GM20000 (cell line): ENCODE measurements at regions not wholly inside any gene's neighbourhood (a gene's known extent, or its start where the extent isn't known, plus 50 kb on each side); places are given as distances from the start of the nearest gene placed in this dataset.

Source experiments
- DNase-seq: peaks from one replicate; pipeline ENCODE4 v3.0.0; 2012; ENCODE audit warnings: low spot score
- TF ChIP-seq, protein P1 (sequence below): IDR thresholded peaks from 2 replicates; pipeline ENCODE4 v1.5.1; 2012; ENCODE audit warnings: mild to moderate bottlenecking, control low read depth; ENCODE audit errors: extremely low read depth, missing control alignments

DNA sequence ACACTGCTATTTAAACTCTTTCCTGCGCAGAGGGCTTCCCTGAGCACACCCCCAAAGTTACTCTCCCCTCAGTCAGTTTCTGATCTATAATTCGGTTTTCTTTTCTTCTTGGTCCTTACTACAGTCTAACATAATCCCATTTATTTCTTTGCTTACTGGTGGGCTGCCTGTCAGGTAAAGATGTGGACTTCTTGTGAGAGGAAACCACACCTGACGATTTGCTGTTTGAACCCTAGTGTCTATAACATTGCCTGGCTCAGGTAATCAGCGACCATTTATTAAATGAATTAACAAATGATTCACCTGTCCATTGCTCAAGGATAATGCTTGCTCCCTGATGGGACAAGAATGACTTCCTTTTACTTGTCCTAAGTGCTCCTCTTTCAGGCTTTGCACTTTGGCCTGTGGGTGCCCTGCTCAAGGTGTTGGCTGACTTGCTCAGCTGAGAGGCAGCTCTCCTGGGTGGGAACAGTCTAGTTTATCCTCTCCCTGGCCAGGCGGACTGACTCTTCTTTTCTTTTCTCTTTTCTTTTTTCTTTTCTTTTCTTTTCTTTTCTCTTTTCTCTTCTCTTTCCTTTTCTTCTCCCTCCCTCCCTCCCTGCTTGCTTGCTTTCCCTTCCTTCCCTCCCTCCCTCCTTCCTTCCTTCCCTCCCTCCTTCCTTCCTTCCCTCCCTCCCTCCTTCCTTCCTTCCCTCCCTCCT is 233.1 kb downstream of the BCAS1 start:
- TF ChIP-seq, protein P1, sequence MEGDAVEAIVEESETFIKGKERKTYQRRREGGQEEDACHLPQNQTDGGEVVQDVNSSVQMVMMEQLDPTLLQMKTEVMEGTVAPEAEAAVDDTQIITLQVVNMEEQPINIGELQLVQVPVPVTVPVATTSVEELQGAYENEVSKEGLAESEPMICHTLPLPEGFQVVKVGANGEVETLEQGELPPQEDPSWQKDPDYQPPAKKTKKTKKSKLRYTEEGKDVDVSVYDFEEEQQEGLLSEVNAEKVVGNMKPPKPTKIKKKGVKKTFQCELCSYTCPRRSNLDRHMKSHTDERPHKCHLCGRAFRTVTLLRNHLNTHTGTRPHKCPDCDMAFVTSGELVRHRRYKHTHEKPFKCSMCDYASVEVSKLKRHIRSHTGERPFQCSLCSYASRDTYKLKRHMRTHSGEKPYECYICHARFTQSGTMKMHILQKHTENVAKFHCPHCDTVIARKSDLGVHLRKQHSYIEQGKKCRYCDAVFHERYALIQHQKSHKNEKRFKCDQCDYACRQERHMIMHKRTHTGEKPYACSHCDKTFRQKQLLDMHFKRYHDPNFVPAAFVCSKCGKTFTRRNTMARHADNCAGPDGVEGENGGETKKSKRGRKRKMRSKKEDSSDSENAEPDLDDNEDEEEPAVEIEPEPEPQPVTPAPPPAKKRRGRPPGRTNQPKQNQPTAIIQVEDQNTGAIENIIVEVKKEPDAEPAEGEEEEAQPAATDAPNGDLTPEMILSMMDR: no peak
- DNase-seq: no peak

DNA sequence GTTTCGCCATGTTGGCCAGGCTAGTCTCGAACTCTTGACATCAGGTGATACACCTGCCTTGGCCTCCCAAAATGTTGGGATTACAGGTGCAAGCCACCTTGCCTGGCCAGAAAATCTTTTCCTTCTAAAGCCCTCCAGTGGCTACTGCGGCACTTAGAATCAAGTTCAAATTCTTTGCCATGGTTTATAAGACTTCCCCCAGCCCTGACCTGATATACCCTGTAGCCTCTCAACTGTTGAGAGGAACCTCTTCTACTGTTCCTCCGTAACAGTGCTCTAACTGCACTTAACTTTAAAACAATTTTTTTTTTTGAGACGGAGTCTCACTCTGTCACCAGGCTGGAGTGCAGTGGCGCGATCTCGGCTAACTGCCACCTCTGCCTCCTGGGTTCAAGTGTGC is 235.6 kb downstream of the BCAS1 start:
- TF ChIP-seq, protein P1: no peak
- DNase-seq: no peak

DNA sequence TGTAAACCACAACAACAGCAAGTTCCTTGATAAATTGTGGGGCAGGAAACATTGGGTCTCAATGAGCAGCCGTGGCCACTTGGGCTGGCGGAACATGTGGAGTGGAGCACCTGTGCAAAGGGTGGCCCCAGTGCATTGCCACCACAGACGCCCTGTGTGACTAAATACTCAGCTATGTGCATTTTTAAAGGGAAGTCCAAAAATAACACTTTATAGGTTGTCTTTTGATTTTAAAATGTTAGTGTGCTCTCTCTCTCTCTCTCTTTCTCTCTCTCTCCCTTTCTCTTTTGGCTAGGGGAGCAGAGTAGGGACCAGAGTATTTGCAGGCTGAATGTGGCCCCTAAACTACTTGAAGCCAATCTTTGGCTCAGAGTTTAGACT is 236.3 kb downstream of the BCAS1 start:
- DNase-seq: no peak
- TF ChIP-seq, protein P1: no peak

DNA sequence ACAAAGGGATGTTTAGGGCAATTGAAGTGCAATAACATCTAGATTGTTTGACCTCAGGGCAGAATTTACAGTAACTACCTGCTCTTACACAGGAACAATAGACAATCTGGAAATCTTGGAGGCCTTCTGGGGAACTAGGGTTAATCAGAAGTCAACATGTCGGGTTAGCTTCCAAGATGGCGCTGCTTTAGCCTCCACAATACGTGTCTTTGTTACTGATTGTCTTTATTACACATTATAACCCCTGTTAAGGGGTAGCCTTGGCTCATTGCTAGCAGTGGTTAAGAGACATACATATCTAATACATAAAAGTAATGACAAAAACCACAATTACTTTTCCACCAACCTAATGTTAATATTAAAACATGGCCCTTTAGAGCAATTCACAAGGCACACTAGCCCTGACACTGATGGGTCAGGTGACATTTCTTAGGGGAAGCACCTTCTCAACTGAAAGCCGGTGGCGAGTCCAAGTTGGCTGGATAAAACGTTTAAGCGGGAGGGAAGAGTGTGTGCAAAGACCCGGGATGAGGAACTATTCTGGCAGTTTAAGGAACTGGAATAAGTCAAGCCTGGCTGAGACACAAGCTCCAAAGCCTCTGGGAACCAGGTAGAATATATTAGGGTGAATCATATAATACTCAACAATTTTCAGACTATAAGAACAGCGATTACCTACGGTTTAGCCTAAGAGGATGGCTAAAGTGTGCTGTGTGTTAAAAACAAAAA is 236.9 kb downstream of the BCAS1 start:
- TF ChIP-seq, protein P1: no peak
- no peak for DNase-seq

DNA sequence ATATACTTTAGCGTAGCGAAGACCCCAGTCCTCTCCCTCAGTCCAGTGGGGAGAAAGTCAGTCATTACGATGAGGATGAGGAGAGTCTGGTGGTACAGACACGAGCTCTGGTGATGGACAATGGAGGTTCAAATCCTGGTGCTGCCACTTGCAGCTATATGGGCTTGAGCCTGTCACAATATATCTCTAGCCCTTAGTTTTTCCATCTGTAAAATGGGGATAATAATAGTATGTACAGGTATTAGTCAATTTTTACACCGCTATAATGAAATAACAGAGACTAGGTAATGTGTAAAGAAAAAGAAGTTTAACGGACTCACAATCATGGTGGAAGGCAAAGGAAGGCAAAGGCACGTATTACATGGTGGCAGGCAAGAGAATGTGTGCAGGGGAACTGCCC is 237.9 kb downstream of the BCAS1 start:
- TF ChIP-seq, protein P1: no peak
- DNase-seq: no peak

DNA sequence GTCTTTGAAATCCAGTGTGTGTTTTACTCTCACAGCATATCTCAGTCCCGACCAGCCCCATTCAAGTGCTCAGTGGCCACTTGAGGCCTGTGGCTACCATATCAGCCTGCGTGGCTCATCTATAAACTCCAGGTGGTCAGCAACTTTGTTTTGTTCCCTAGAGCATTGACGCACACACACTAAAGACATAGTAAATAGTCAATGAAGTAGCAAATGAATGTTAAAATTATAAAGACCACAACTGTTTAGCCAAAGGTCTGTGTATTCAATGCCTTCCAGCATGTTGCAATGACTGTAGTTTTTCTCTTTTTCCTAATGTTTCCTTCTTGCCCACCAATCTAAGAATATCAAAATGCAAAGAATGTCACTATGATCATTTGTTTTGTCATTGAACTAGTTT is 238.2 kb upstream of the ZNF217 start:
- DNase-seq: no peak
- TF ChIP-seq, protein P1: no peak

DNA sequence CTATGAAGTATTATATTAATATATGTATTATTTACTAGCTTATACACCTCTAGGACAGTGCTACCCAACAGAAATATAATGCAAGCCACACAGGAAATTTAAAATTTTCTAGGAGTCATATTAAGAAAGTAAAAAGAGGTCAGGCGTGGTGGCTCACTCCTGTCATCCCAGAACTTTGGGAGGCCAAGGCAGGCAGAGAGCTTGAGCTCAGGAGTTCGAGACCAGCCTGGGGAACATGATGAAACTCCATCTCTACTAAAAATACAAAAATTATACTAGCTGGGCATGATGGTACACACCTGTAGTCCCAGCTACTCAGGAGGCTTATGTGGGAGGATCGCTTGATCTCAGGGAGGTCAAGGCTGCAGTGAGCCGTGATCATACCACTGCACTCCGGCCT is 237.6 kb upstream of the ZNF217 start:
- TF ChIP-seq, protein P1: no peak
- DNase-seq: no peak
